ENCODE measurements at regions not wholly inside any gene's neighbourhood (a gene's known extent, or its start where the extent isn't known, plus 50 kb on each side); places are given as distances from the start of the nearest gene placed in this dataset.

DNA sequence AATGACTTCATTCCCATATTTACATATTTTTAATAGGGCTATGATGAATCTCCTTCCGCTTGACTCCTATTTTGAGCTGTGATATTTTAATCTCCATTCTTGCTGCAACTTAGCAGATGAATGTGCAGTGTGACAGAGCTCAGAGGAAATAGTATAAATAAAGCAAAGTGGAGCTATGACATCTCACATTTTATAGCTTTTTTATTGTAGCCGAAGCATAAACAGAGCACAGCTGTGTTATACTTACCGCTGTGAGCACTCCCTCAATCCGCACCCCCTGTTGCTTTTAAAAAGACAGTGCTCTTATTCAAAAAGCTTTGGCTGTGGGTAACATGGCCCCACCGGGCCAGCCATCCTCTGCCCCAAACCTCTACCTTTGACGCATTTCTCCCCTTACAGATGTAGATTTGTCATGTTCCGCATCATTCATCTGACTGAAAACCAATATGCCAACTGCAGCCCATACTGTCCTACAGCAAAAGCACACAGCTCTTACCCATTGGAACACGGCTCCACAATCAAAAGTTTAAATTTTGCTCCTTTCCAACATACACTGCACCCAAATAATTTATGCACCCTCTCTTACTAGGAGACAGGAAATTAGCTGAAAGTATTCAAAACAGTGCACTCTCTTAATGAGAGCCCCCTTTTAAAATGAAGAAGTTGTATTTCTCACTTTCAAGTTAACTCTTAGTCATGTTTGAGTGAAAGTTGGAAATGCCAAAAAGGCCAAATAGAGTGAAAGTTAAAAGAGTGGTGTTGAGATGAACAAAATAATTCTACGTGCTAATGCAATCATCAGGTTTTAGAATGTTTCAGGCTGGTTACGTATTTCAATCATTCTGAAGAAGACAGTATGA lies 429.3 kb upstream of the SOX5 start:
- ChIA-PET CTCF (interaction anchor here (0.9 to 1.4 kb wide), 3 partner anchors 8 to 24 kb away, joined by 3 read pairs; no protein-coding TSS in a partner anchor), POLR2A (no interaction called here)
- intact Hi-C loops (cut with micrococcal nuclease), result no loop called here
- H3K9me1 ChIP-seq (replicated peaks; ENCODE audit: control insufficient read depth, extremely low read depth, insufficient read depth, low read length), result no peaks in the 10 kb centered on the region
- no peak overlapping the region for H3K4me2 ChIP-seq (ENCODE audit: insufficient read depth, low read length)
- dilution Hi-C loops (cut with MboI; ENCODE audit: extremely low pct_ligation_motif_present, low sequenced_read_pairs), result no loop called here
- H3K9me3 ChIP-seq (replicated peaks; ENCODE audit: control insufficient read depth, insufficient read depth, low read length), result no peaks in the 10 kb centered on the region
- no peak overlapping the region for H2AFZ ChIP-seq (ENCODE audit: low read depth, low read length)
- H3K36me3 ChIP-seq (ENCODE audit: control insufficient read depth in 2 of 2, extremely low read depth in 1 of 2, insufficient read depth in 2 of 2, low read length in 2 of 2), result no peaks in the 10 kb centered on the region
- H3K79me2 ChIP-seq (ENCODE audit: control insufficient read depth, insufficient read depth, low read length), result no peaks in the 10 kb centered on the region
- no peak for TF ChIP-seq POLR2A (IDR thresholded peaks at IDR 0.05; ENCODE audit: low read depth, low read length)
- TF ChIP-seq, protein P1, sequence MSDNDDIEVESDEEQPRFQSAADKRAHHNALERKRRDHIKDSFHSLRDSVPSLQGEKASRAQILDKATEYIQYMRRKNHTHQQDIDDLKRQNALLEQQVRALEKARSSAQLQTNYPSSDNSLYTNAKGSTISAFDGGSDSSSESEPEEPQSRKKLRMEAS (IDR thresholded peaks at IDR 0.05; ENCODE audit: insufficient read depth, insufficient read length), result no peak
- TF ChIP-seq EZH2 (IDR thresholded peaks at IDR 0.05; ENCODE audit: borderline replicate concordance, low read depth, low read length, severe bottlenecking), result no peak
- no peak for TF ChIP-seq GATA2 (IDR thresholded peaks at IDR 0.05; ENCODE audit: insufficient read depth, insufficient read length, low read depth, low read length)
- no peak for TF ChIP-seq JUN (IDR thresholded peaks at IDR 0.05; ENCODE audit: borderline replicate concordance, insufficient read depth, insufficient read length, low read depth)
- TF ChIP-seq POLR2AphosphoS5 (IDR thresholded peaks at IDR 0.05; ENCODE audit: insufficient read depth, low read depth, low read length), result no peak
- TF ChIP-seq, protein P2, sequence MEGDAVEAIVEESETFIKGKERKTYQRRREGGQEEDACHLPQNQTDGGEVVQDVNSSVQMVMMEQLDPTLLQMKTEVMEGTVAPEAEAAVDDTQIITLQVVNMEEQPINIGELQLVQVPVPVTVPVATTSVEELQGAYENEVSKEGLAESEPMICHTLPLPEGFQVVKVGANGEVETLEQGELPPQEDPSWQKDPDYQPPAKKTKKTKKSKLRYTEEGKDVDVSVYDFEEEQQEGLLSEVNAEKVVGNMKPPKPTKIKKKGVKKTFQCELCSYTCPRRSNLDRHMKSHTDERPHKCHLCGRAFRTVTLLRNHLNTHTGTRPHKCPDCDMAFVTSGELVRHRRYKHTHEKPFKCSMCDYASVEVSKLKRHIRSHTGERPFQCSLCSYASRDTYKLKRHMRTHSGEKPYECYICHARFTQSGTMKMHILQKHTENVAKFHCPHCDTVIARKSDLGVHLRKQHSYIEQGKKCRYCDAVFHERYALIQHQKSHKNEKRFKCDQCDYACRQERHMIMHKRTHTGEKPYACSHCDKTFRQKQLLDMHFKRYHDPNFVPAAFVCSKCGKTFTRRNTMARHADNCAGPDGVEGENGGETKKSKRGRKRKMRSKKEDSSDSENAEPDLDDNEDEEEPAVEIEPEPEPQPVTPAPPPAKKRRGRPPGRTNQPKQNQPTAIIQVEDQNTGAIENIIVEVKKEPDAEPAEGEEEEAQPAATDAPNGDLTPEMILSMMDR (IDR thresholded peaks at IDR 0.05; ENCODE audit: extremely low read depth in 1 of 2, insufficient read depth in 1 of 2, low read depth in 1 of 2, low read length in 2 of 2), result no peak
- no peak for TF ChIP-seq MYC (IDR thresholded peaks at IDR 0.05; ENCODE audit: low read depth, low read length)
- TF ChIP-seq FOS (IDR thresholded peaks at IDR 0.05; ENCODE audit: borderline replicate concordance, insufficient read depth, low read length), result no peak
- FAIRE-seq, result no peak
- BruUV-seq (replicated peaks), result no TSS peak
- no peak for DNase-seq (ENCODE audit: low read depth, low spot score)
- no peaks in the 10 kb centered on the region for H3K27me3 ChIP-seq (ENCODE audit: control insufficient read depth in 2 of 2, insufficient read depth in 2 of 2, low read length in 2 of 2)
- H3K4me1 ChIP-seq (ENCODE audit: control insufficient read depth, extremely low read depth, insufficient read depth, low read length), result no peaks in the 10 kb centered on the region
- H3K4me3 ChIP-seq (replicated peaks in 1 of 3; ENCODE audit: insufficient read depth in 1 of 3, low read depth in 1 of 3, low read length in 3 of 3), result no peak overlapping the region
- H3K9ac ChIP-seq (replicated peaks; ENCODE audit: extremely low read depth, insufficient read depth, low read length), result no peak overlapping the region
- H3K27ac ChIP-seq (ENCODE audit: insufficient read depth, low read depth, low read length), result no peak overlapping the region
- no peaks in the 10 kb centered on the region for H4K20me1 ChIP-seq (replicated peaks; ENCODE audit: control insufficient read depth, extremely low read depth, insufficient read depth, low read length)
